Lower lobe of right lung (tissue), 2 donors: ENCODE measurements at regions not wholly inside any gene's neighbourhood (a gene's known extent, or its start where the extent isn't known, plus 50 kb on each side); places are given as distances from the start of the nearest gene placed in this dataset.

Experiments
- ATAC-seq, 2 donors: fragments of 200-7000 bp; cut with Tn5 transposase; one replicate each; pipeline ENCODE4 v1.9.1; 2020 to 2022; ENCODE audit warnings: mild to moderate bottlenecking in 2 of 2, moderate library complexity in 2 of 2
- DNase-seq: peaks from one replicate; pipeline ENCODE4 v3.0.0-alpha.2; 2020
- H3K27ac ChIP-seq: fragments of 200-600 bp; one replicate; pipeline ENCODE4 v1.8.0; 2022
- H3K27me3 ChIP-seq: fragments of 200-600 bp; one replicate; pipeline ENCODE4 v1.8.0; 2022; ENCODE audit warnings: low read depth
- H3K36me3 ChIP-seq: fragments of 200-600 bp; one replicate; pipeline ENCODE4 v1.8.0; 2022; ENCODE audit warnings: mild to moderate bottlenecking
- H3K4me1 ChIP-seq: fragments of 200-600 bp; one replicate; pipeline ENCODE4 v1.8.0; 2022
- H3K4me3 ChIP-seq: fragments of 200-600 bp; one replicate; pipeline ENCODE4 v1.8.0; 2022; ENCODE audit warnings: mild to moderate bottlenecking
- H3K9me3 ChIP-seq: fragments of 200-600 bp; one replicate; pipeline ENCODE4 v1.8.0; 2022
- intact Hi-C: fragments of 100-400 bp; cut with DNase I; formaldehyde crosslinking; loops from one replicate; pipeline ENCODE4 v1.11.0; 2022
- TF ChIP-seq, protein P1 (sequence below): fragments of 200-600 bp; IDR thresholded peaks from one replicate; pipeline ENCODE4 v1.8.0; 2022; ENCODE audit warnings: antibody characterized with exemption, mild to moderate bottlenecking
- donor health status: DM: no; HTN: yes; CAD: no; lungs with severe emphysema.

DNA sequence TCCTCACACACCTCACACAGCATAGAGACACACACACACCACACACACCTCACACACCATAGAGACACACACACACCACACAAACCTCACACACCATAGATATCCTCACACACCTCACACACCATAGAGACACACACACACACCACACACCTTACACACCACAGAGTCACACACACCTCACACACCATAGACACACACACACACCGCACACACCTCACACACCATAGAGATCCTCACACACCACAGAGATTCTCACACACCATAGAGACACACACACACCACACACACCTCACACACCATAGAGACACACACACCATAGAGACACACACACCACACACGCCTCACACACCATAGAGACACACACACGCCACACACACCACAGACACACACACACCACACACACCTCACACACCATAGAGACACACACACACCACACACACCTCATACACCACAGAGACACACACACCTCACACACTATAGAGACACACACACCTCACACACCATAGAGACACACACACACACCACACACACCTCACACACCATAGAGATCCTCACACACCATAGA lies 270.6 kb downstream of the CYRIA start:
- H3K9me3 ChIP-seq, result no peaks in the 10 kb centered on the region
- no peaks in the 10 kb centered on the region for H3K36me3 ChIP-seq
- TF ChIP-seq, protein P1, sequence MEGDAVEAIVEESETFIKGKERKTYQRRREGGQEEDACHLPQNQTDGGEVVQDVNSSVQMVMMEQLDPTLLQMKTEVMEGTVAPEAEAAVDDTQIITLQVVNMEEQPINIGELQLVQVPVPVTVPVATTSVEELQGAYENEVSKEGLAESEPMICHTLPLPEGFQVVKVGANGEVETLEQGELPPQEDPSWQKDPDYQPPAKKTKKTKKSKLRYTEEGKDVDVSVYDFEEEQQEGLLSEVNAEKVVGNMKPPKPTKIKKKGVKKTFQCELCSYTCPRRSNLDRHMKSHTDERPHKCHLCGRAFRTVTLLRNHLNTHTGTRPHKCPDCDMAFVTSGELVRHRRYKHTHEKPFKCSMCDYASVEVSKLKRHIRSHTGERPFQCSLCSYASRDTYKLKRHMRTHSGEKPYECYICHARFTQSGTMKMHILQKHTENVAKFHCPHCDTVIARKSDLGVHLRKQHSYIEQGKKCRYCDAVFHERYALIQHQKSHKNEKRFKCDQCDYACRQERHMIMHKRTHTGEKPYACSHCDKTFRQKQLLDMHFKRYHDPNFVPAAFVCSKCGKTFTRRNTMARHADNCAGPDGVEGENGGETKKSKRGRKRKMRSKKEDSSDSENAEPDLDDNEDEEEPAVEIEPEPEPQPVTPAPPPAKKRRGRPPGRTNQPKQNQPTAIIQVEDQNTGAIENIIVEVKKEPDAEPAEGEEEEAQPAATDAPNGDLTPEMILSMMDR, result no peak
- H3K27me3 ChIP-seq, result no peaks in the 10 kb centered on the region
- no peaks in the 10 kb centered on the region for H3K4me1 ChIP-seq
- H3K4me3 ChIP-seq, result no peak overlapping the region
- ATAC-seq (no peak), DNase-seq (no peak)
- intact Hi-C loops, result no loop called here
- no peak overlapping the region for H3K27ac ChIP-seq

DNA sequence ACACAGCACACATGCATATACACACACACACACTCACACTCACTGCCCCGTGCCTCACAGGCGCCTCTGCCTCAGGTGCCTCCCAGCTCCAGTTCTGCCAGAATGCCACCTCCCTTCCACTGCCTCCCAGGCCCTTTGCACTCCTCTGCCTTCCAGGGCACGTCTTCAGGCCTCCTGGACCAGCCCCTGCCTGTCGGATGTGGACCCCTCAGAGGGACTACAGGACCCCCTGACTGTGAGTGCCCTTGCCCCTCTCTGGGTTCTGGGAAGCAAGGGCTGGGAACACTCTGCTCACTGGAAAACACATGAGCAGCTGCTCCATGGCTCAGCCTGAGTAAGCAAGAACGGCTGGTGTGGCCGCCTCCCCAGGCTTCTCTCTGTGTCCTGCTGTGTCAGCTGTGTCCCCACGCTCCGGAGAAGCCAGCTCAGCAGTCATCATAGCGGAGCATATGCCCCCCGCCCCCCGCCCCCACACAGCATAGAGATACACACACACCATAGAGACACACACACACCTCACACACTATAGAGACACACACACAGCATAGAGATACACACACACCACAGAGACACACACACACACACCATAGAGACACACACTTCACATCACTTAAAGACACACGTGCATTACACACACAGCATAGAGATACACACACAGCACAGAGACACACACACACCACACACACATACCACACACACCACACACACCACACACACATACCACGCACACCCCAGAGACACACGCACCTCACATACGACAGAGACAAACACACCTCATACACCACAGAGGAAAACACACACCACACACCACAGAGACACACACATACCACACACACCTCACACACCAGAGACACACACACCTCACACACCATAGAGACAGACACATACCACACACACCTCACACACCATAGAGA lies 271.3 kb downstream of the CYRIA start:
- DNase-seq, result no peak
- Histone ChIP-seq H3K9me3 (no peaks in the 10 kb centered on the region), H3K36me3 (no peaks in the 10 kb centered on the region), H3K4me1 (no peaks in the 10 kb centered on the region), H3K4me3 (no peak overlapping the region), H3K27me3 (no peaks in the 10 kb centered on the region), H3K27ac (no peak overlapping the region)
- ATAC-seq, result no peak
- TF ChIP-seq, protein P1, result no peak
- intact Hi-C loops, result no loop called here

DNA sequence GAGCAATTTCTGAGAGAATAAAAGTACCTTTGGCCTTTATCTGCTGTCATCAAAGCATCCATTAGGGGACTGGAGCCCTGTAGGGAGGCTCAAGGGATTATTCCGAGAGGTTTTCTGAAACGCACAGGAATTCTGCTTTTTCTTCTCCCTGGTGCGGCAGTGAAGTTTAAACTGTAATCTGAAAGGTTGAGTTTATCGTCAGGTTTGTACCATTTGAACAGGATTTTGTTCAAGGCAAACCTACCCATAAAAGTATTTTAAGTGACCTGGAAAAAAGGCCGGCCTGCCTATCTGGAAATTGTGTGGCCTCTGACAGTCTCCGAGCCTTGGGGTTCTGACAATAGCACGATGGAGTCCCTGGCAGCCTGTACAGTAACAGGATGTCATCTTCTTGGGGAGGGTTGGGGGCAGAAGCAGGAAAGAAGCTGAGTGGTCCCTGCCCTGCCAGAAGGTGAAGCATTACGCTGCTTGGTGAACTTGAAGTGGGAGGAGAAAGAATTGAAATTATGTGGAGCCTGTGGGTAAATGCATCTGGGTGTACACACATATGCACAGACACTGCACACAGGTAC lies 272.0 kb downstream of the CYRIA start:
- DNase-seq (no peak), ATAC-seq (no peak)
- H3K9me3 ChIP-seq, result no peaks in the 10 kb centered on the region
- H3K36me3 ChIP-seq, result no peaks in the 10 kb centered on the region
- H3K4me3 ChIP-seq, result no peak overlapping the region
- no peaks in the 10 kb centered on the region for H3K27me3 ChIP-seq
- no peaks in the 10 kb centered on the region for H3K4me1 ChIP-seq
- TF ChIP-seq, protein P1, result no peak
- intact Hi-C loops, result no loop called here
- H3K27ac ChIP-seq, result no peak overlapping the region

GRCh38 chr2:16392647-16393499 lies 272.8 kb downstream of the CYRIA start:
- TF ChIP-seq, protein P1, result no peak
- DNase-seq, result no peak
- no peaks in the 10 kb centered on the region for H3K36me3 ChIP-seq
- no peak overlapping the region for H3K27ac ChIP-seq
- intact Hi-C loops, result no loop called here
- H3K27me3 ChIP-seq, result no peaks in the 10 kb centered on the region
- no peaks in the 10 kb centered on the region for H3K9me3 ChIP-seq
- no peak overlapping the region for H3K4me3 ChIP-seq
- no peak for ATAC-seq
- no peaks in the 10 kb centered on the region for H3K4me1 ChIP-seq

DNA sequence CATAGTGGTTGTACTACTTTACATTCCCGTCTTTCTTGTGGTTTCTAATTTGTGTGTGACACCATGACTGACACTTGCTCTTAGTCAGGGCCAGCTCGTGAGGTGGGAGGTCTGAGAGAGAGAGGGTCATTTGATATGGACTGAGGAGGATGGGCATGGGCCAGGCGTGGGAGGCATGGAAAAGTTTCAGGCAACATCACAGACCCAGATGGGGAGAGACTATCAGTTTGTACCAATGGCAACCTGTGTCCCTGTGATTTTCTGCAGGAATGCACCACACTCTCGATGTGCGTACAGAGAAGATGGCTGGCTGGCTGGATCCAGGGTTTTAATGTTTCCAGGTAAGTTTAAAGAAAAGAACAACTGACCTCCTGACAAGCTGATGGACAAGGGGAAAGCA lies 273.6 kb downstream of the CYRIA start:
- ATAC-seq, result no peak
- Histone ChIP-seq H3K27me3 (no peaks in the 10 kb centered on the region), H3K4me1 (no peaks in the 10 kb centered on the region), H3K36me3 (no peaks in the 10 kb centered on the region), H3K4me3 (no peak overlapping the region), H3K9me3 (no peaks in the 10 kb centered on the region), H3K27ac (no peak overlapping the region)
- TF ChIP-seq, protein P1, result no peak
- intact Hi-C loops, result no loop called here
- no peak for DNase-seq
